ENCODE measurements at regions not wholly inside any gene's neighbourhood (a gene's known extent, or its start where the extent isn't known, plus 50 kb on each side); places are given as distances from the start of the nearest gene placed in this dataset.

DNA sequence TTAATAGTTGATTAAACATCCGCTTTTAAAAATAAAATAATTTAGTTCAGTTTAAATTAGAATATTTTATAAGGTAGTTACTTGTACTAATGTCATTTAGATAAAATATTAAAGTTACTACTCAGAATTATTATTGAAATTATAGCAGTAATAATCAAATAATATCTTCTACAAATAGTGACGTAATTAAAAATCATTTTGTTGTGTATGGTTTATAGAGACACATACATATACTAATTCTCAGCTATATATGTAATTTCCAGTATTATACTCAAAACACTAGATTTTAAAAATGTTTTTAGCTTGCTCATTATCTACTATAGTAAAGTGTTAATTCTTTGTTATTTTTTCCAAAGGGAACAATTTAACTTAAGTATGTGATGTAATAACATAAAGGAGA lies 435.2 kb upstream of the MANEA start:
- no peak overlapping the region for H4K5ac ChIP-seq (ENCODE audit: low read depth, low read length)
- H2BK20ac ChIP-seq (ENCODE audit: low read depth, low read length): no peak overlapping the region
- H2AK5ac ChIP-seq (ENCODE audit: low read depth, low read length): no peak overlapping the region
- H3K36me3 ChIP-seq (ENCODE audit: control insufficient read depth, insufficient read depth, low read length): no peaks in the 10 kb centered on the region
- intact Hi-C loops (cut with micrococcal nuclease): no loop called here
- H3K27me3 ChIP-seq (ENCODE audit: control insufficient read depth, insufficient read depth, low read length): no peaks in the 10 kb centered on the region
- no peak overlapping the region for H2BK15ac ChIP-seq (ENCODE audit: low read depth, low read length)
- no peaks in the 10 kb centered on the region for H3K4me1 ChIP-seq (ENCODE audit: control insufficient read depth, insufficient read depth, low read length)
- no peak overlapping the region for H2BK5ac ChIP-seq (ENCODE audit: low read depth, low read length, poor library complexity, severe bottlenecking)
- no peaks in the 10 kb centered on the region for H4K20me1 ChIP-seq (ENCODE audit: insufficient read depth, low read length)
- H3K27ac ChIP-seq (ENCODE audit: insufficient read depth, low read length): no peak overlapping the region
- in situ Hi-C loops (cut with MboI; ENCODE audit: low sequenced_read_pairs): no loop called here
- H3K9me1 ChIP-seq (ENCODE audit: insufficient read depth, low read length): no peaks in the 10 kb centered on the region
- H3K4me2 ChIP-seq (ENCODE audit: low read depth, low read length): no peak overlapping the region
- no peak overlapping the region for H3K4me3 ChIP-seq (ENCODE audit: insufficient read depth, low read depth, low read length)
- POLR2A ChIA-PET (ENCODE audit: unreplicated experiment): no interaction called here
- no CpG with 5 or more reads among the region's 2 CpGs for WGBS, 2 experiments (ENCODE audit: extremely low coverage in 2 of 2, insufficient read length in 1 of 2)
- no TSS peak for BruUV-seq (replicated peaks)
- no peaks in the 10 kb centered on the region for H3K79me1 ChIP-seq (ENCODE audit: low read depth in 1 of 2, low read length in 2 of 2)
- no peak overlapping the region for H3K4ac ChIP-seq (ENCODE audit: low read depth, low read length)
- dilution Hi-C loops (cut with HindIII; ENCODE audit: low sequenced_read_pairs, unreplicated experiment): no loop called here
- no peak overlapping the region for H3K56ac ChIP-seq (ENCODE audit: extremely low read depth, insufficient read depth, low read length)
- H2AFZ ChIP-seq (replicated peaks; ENCODE audit: low read length, poor library complexity): no peak overlapping the region
- CTCF ChIA-PET: no interaction called here
- H4K8ac ChIP-seq (ENCODE audit: low read depth in 2 of 2, low read length in 2 of 2): no peak overlapping the region
- no peak overlapping the region for H3K23ac ChIP-seq (ENCODE audit: low read depth, low read length)
- no peak overlapping the region for H2BK120ac ChIP-seq (ENCODE audit: low read depth, low read length)
- H3K18ac ChIP-seq (ENCODE audit: low read depth, low read length): no peak overlapping the region
- ATAC-seq (ENCODE audit: low read depth) (no peak), DNase-seq (no peak)
- TF ChIP-seq RAD21 (IDR thresholded peaks at IDR 0.05; ENCODE audit: low read length): no peak
- TF ChIP-seq CEBPB (IDR thresholded peaks at IDR 0.05; ENCODE audit: low read depth, low read length): no peak
- no peak overlapping the region for H2AK9ac ChIP-seq (replicated peaks; ENCODE audit: low read depth, low read length, poor library complexity)
- no peak overlapping the region for H3K14ac ChIP-seq (replicated peaks; ENCODE audit: low read depth, low read length)
- H3K9me3 ChIP-seq (ENCODE audit: control insufficient read depth, insufficient read depth, low read length): no peaks in the 10 kb centered on the region
- H4K91ac ChIP-seq (ENCODE audit: insufficient read depth, low read depth, low read length): no peak overlapping the region
- H3K9ac ChIP-seq (ENCODE audit: low read depth, low read length): no peak overlapping the region

All from IMR-90 (cell line).